ENCODE measurements at regions not wholly inside any gene's neighbourhood (a gene's known extent, or its start where the extent isn't known, plus 50 kb on each side); places are given as distances from the start of the nearest gene placed in this dataset.

- TF ChIP-seq CTCF (IDR thresholded peaks at IDR 0.05; ENCODE audit: low read depth, low read length, poor library complexity, severe bottlenecking) = no peak
- TF ChIP-seq EZH2phosphoT487 (IDR thresholded peaks at IDR 0.05; ENCODE audit: borderline replicate concordance, low read length) = no peak
These were observed 326.6 kb upstream of the POM121L12 start for GRCh38 chr7:52708846-52709245.

Data from DOHH2 (cell line).